NAMALWA (cell line): ENCODE measurements at regions not wholly inside any gene's neighbourhood (a gene's known extent, or its start where the extent isn't known, plus 50 kb on each side); places are given as distances from the start of the nearest gene placed in this dataset.
"Not testable (repeated sequence)": the region's sequence is repeated elsewhere in the genome, so short reads cannot be mapped to it uniquely, and the experiment has no call there.

Experiments
- DNase-seq: peaks from one replicate; pipeline ENCODE4 v3.0.0-alpha.2; 2015; ENCODE audit warnings: low spot score

GRCh38 chr7:55303220-55303619 is 61.9 kb upstream of the LANCL2 start:
- no peak for DNase-seq

GRCh38 chr7:55304018-55304762 is 60.9 kb upstream of the LANCL2 start:
- no peak for DNase-seq

- DNase-seq = peak; percentile 37
Measured at GRCh38 chr7:55305135-55305534, 60.0 kb upstream of the LANCL2 start.

GRCh38 chr7:55306331-55306730 is 58.8 kb upstream of the LANCL2 start:
- no peak for DNase-seq

- no peak for DNase-seq
Measured at GRCh38 chr7:55307123-55307916, 57.8 kb upstream of the LANCL2 start.

- DNase-seq = no peak
Measured at GRCh38 chr7:55308186-55308929, 56.8 kb upstream of the LANCL2 start.

- DNase-seq = no peak
Measured at GRCh38 chr7:55309040-55309991, 55.8 kb upstream of the LANCL2 start.

- DNase-seq = no peak
Measured at GRCh38 chr7:55310287-55311025, 54.7 kb upstream of the LANCL2 start.

GRCh38 chr7:55311892-55312291 is 53.2 kb upstream of the LANCL2 start:
- not testable (repeated sequence) for DNase-seq

GRCh38 chr7:55313671-55314070 is 51.5 kb upstream of the LANCL2 start:
- DNase-seq = not testable (repeated sequence)

- no peak for DNase-seq
Measured at GRCh38 chr7:55314967-55315366, 50.2 kb upstream of the LANCL2 start.
